K562 (cell line): ENCODE measurements at regions not wholly inside any gene's neighbourhood (a gene's known extent, or its start where the extent isn't known, plus 50 kb on each side); places are given as distances from the start of the nearest gene placed in this dataset.

Experiments
- ATF4 ChIP-seq: fragments of 450-650 bp; formaldehyde crosslinking; IDR thresholded peaks from 2 replicates; pipeline ENCODE4 v1.4.0; 2022; ENCODE audit warnings: mild to moderate bottlenecking, moderate library complexity
- BCL6 ChIP-seq: fragments of 250-450 bp; sonication (Bioruptor Pico); IDR thresholded peaks from 2 replicates; pipeline ENCODE4 v1.4.0; 2020
- EGR1 ChIP-seq: fragments of 450-650 bp; conservative IDR thresholded peaks from 2 replicates; pipeline ENCODE4 v1.6.1; 2017; ENCODE audit warnings: mild to moderate bottlenecking
- GTF2E2 ChIP-seq: fragments of 200-800 bp; sonication (Bioruptor generic); IDR thresholded peaks from 2 replicates; pipeline ENCODE4 v1.6.1; 2016; ENCODE audit warnings: missing genetic modification characterization, missing compliant biosample characterization
- ILF3 ChIP-seq: fragments of 450-650 bp; IDR thresholded peaks from 2 replicates; pipeline ENCODE4 v1.6.1; 2018; ENCODE audit warnings: antibody characterized with exemption, mild to moderate bottlenecking, moderate library complexity, borderline replicate concordance
- JUND ChIP-seq, 2 experiments: IDR thresholded peaks; 2 replicates in 1 of 2; 3 replicates in 1 of 2; pipeline ENCODE4 v1.6.1; 2011; ENCODE audit warnings: borderline replicate concordance in 2 of 2, low read depth in 2 of 2, low read length in 2 of 2, improper control_type of control experiment in 1 of 2, missing biosample characterization in 1 of 2, missing genetic modification characterization in 1 of 2, missing genetic modification reagents in 1 of 2
- MEF2A ChIP-seq: IDR thresholded peaks from 2 replicates; pipeline ENCODE4 v1.6.1; 2011; ENCODE audit warnings: low read depth, mild to moderate bottlenecking, low read length, moderate library complexity; ENCODE audit not compliant: control insufficient read depth
- NBN ChIP-seq: fragments of 450-650 bp; IDR thresholded peaks from 2 replicates; pipeline ENCODE4 v1.6.1; 2016; ENCODE audit warnings: low read depth, mild to moderate bottlenecking
- NCOA2 ChIP-seq, 2 experiments: fragments of 450-650 bp; IDR thresholded peaks; 2 replicates each; pipeline ENCODE4 v1.6.1; 2018; ENCODE audit warnings: mild to moderate bottlenecking in 2 of 2, moderate library complexity in 1 of 2; ENCODE audit not compliant: partially characterized antibody in 2 of 2
- NONO ChIP-seq, 2 experiments: fragments of 200-400 bp in 1 of 2; fragments of 450-650 bp in 1 of 2; formaldehyde crosslinking in 1 of 2; IDR thresholded peaks; 2 replicates each; pipeline ENCODE4 v1.6.1; 2017; ENCODE audit warnings: low read depth in 2 of 2, mild to moderate bottlenecking in 2 of 2, moderate library complexity in 2 of 2, low read length in 1 of 2
- NRF1 ChIP-seq, 2 experiments: fragments of 450-650 bp; IDR thresholded peaks in 1 of 2; conservative IDR thresholded peaks in 1 of 2; 2 replicates each; pipeline ENCODE4 v1.6.1; 2014; ENCODE audit warnings: mild to moderate bottlenecking in 2 of 2
- RBM22 ChIP-seq: fragments of 200-400 bp; formaldehyde crosslinking; IDR thresholded peaks from 2 replicates; pipeline ENCODE4 v1.6.1; 2018; ENCODE audit warnings: low read length, low read depth; ENCODE audit not compliant: poor library complexity, severe bottlenecking
- RCOR1 ChIP-seq, 2 experiments: IDR thresholded peaks; 2 replicates each; pipeline ENCODE4 v1.6.1; 2012; ENCODE audit warnings: low read depth in 2 of 2, low read length in 2 of 2, borderline replicate concordance in 1 of 2, improper control_type of control experiment in 1 of 2
- SAP30 ChIP-seq: fragments of 200-600 bp; sonication (generic); IDR thresholded peaks from 2 replicates; pipeline ENCODE4 v1.6.1; 2012; ENCODE audit warnings: borderline replicate concordance, low read depth, mild to moderate bottlenecking, moderate library complexity, low read length, control low read depth, inconsistent platforms; ENCODE audit not compliant: insufficient read depth, poor library complexity, severe bottlenecking
- TAF1 ChIP-seq: IDR thresholded peaks from 2 replicates; pipeline ENCODE4 v1.6.1; 2011; ENCODE audit warnings: mild to moderate bottlenecking, low read length, moderate library complexity; ENCODE audit not compliant: insufficient read depth, control insufficient read depth, severe bottlenecking; ENCODE audit errors: extremely low read depth
- ZFX ChIP-seq: sonication (generic); formaldehyde crosslinking; IDR thresholded peaks from 2 replicates; pipeline ENCODE4 v1.8.0; 2022; ENCODE audit warnings: mild to moderate bottlenecking, missing genetic modification reagents, moderate library complexity
- ZKSCAN3 ChIP-seq: fragments of 250-450 bp; sonication (Bioruptor Pico); IDR thresholded peaks from 2 replicates; pipeline ENCODE4 v1.4.0; 2020
- ZNF134 ChIP-seq: fragments of 250-450 bp; sonication (Bioruptor Pico); conservative IDR thresholded peaks from 2 replicates; pipeline ENCODE4 v1.4.0; 2020
- ZNF239 ChIP-seq: fragments of 250-450 bp; sonication (Bioruptor Pico); IDR thresholded peaks from 2 replicates; pipeline ENCODE4 v1.4.0; 2020; ENCODE audit warnings: mild to moderate bottlenecking
- ZNF449 ChIP-seq: fragments of 250-450 bp; sonication (Bioruptor Pico); IDR thresholded peaks from 2 replicates; pipeline ENCODE4 v1.8.0; 2022; ENCODE audit warnings: moderate library complexity, mild to moderate bottlenecking, inconsistent platforms
- ZNF551 ChIP-seq: fragments of 250-450 bp; sonication (Bioruptor Pico); IDR thresholded peaks from 2 replicates; pipeline ENCODE4 v1.5.0; 2021; ENCODE audit warnings: mild to moderate bottlenecking, moderate library complexity
- TF ChIP-seq, protein P1 (sequence below), 3 experiments: IDR thresholded peaks in 2 of 3; conservative IDR thresholded peaks in 1 of 3; 2 replicates each; pipeline ENCODE4 v1.5.1; 2011 to 2012; ENCODE audit warnings: low read length in 3 of 3, mild to moderate bottlenecking in 3 of 3, control low read depth in 2 of 3, improper control_type of control experiment in 1 of 3, inconsistent platforms in 1 of 3, low read depth in 1 of 3, mixed read lengths in 1 of 3, moderate library complexity in 1 of 3; ENCODE audit not compliant: insufficient read depth in 2 of 3

GRCh38 chr2:12320991-12321641, 395.6 kb upstream of the TRIB2 start (continued):
- TF ChIP-seq NCOA2 (IDR thresholded peaks at IDR 0.05; ENCODE audit: partially characterized antibody in 2 of 2) (peak in 1 of 2 experiments; percentile 63), JUND (IDR thresholded peaks at IDR 0.05; ENCODE audit: borderline replicate concordance, low read depth, low read length) (peak; percentile 61; the same call in 1 of the 2 replicates), JUND (tag; IDR thresholded peaks at IDR 0.05; ENCODE audit: borderline replicate concordance, low read depth, low read length) (0 out of 3 replicates have a peak, but pooled peaks have one; percentile 15), ZNF239 (CRISPR knock-in tag) (no peak), SAP30 (no peak), ZKSCAN3 (CRISPR knock-in tag) (no peak), TAF1 (no peak), NONO (IDR thresholded peaks at IDR 0.05; ENCODE audit: low read depth in 2 of 2, low read length in 1 of 2) (no peak), ATF4 (CRISPR knock-in tag) (no peak), ZFX (CRISPR knock-in tag) (no peak), NBN (no peak), NRF1 (conservative IDR thresholded peaks at IDR 0.05 in 1 of 2, IDR thresholded peaks at IDR 0.05 in 1 of 2) (0 out of 4 replicates have a peak, but pooled peaks of 1 of the 2 experiments have one; percentile 16), ZNF551 (no peak), ZNF134 (CRISPR knock-in tag) (no peak), ILF3 (no peak), RCOR1 (IDR thresholded peaks at IDR 0.05; ENCODE audit: borderline replicate concordance in 1 of 2, low read depth in 2 of 2, low read length in 2 of 2) (peak in 1 of 2 experiments; percentile 56; a peak in 1 of 4 replicates), GTF2E2 (no peak), MEF2A (no peak), ZNF449 (CRISPR knock-in tag) (no peak), RBM22 (no peak), BCL6 (CRISPR knock-in tag) (no peak), EGR1 (peak; percentile 64)
- TF ChIP-seq, protein P1, sequence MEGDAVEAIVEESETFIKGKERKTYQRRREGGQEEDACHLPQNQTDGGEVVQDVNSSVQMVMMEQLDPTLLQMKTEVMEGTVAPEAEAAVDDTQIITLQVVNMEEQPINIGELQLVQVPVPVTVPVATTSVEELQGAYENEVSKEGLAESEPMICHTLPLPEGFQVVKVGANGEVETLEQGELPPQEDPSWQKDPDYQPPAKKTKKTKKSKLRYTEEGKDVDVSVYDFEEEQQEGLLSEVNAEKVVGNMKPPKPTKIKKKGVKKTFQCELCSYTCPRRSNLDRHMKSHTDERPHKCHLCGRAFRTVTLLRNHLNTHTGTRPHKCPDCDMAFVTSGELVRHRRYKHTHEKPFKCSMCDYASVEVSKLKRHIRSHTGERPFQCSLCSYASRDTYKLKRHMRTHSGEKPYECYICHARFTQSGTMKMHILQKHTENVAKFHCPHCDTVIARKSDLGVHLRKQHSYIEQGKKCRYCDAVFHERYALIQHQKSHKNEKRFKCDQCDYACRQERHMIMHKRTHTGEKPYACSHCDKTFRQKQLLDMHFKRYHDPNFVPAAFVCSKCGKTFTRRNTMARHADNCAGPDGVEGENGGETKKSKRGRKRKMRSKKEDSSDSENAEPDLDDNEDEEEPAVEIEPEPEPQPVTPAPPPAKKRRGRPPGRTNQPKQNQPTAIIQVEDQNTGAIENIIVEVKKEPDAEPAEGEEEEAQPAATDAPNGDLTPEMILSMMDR (IDR thresholded peaks at IDR 0.05 in 2 of 3, conservative IDR thresholded peaks at IDR 0.05 in 1 of 3; ENCODE audit: insufficient read depth in 2 of 3, low read depth in 1 of 3, low read length in 3 of 3) = peak in 2 of 3 experiments; percentile 6 to 23; a peak in 1 of 6 replicates
